ENCODE measurements at regions not wholly inside any gene's neighbourhood (a gene's known extent, or its start where the extent isn't known, plus 50 kb on each side); places are given as distances from the start of the nearest gene placed in this dataset.

- no peak overlapping the region for H3K9ac ChIP-seq (ENCODE audit: low read length)
- no peak overlapping the region for H3K4me3 ChIP-seq (ENCODE audit: low read length)
- no peak overlapping the region for H3K27ac ChIP-seq (ENCODE audit: low read length)
- H3K27me3 ChIP-seq (ENCODE audit: control insufficient read depth, insufficient read depth, low read length): no peaks in the 10 kb centered on the region
- no peaks in the 10 kb centered on the region for H3K4me1 ChIP-seq (ENCODE audit: control insufficient read depth, low read depth, low read length)
- H3K36me3 ChIP-seq (ENCODE audit: control insufficient read depth, low read depth, low read length): no peaks in the 10 kb centered on the region
- H3K9me3 ChIP-seq (ENCODE audit: control insufficient read depth, low read depth, low read length): no peaks in the 10 kb centered on the region
These were observed 103.7 kb upstream of the LHX5 start for GRCh38 chr12:113575386-113575785.

- Histone ChIP-seq H3K36me3 (ENCODE audit: control insufficient read depth, low read depth, low read length) (no peaks in the 10 kb centered on the region), H3K9me3 (ENCODE audit: control insufficient read depth, low read depth, low read length) (no peaks in the 10 kb centered on the region), H3K27ac (ENCODE audit: low read length) (no peak overlapping the region), H3K4me3 (ENCODE audit: low read length) (no peak overlapping the region), H3K27me3 (ENCODE audit: control insufficient read depth, insufficient read depth, low read length) (no peaks in the 10 kb centered on the region), H3K9ac (ENCODE audit: low read length) (no peak overlapping the region), H3K4me1 (ENCODE audit: control insufficient read depth, low read depth, low read length) (no peaks in the 10 kb centered on the region)
These were observed 101.5 kb upstream of the LHX5 start for GRCh38 chr12:113573148-113573547.

- Histone ChIP-seq H3K4me3 (ENCODE audit: low read length) (no peak overlapping the region), H3K9me3 (ENCODE audit: control insufficient read depth, low read depth, low read length) (no peaks in the 10 kb centered on the region), H3K36me3 (ENCODE audit: control insufficient read depth, low read depth, low read length) (no peaks in the 10 kb centered on the region), H3K9ac (ENCODE audit: low read length) (no peak overlapping the region), H3K4me1 (ENCODE audit: control insufficient read depth, low read depth, low read length) (no peaks in the 10 kb centered on the region), H3K27me3 (ENCODE audit: control insufficient read depth, insufficient read depth, low read length) (no peaks in the 10 kb centered on the region), H3K27ac (ENCODE audit: low read length) (no peak overlapping the region)
These were observed 100.0 kb upstream of the LHX5 start for GRCh38 chr12:113571713-113572112.

GRCh38 chr12:113569806-113570205 is 98.1 kb upstream of the LHX5 start:
- Histone ChIP-seq H3K4me3 (ENCODE audit: low read length) (no peak overlapping the region), H3K9ac (ENCODE audit: low read length) (no peak overlapping the region), H3K36me3 (ENCODE audit: control insufficient read depth, low read depth, low read length) (no peaks in the 10 kb centered on the region), H3K27ac (ENCODE audit: low read length) (no peak overlapping the region), H3K27me3 (ENCODE audit: control insufficient read depth, insufficient read depth, low read length) (no peaks in the 10 kb centered on the region), H3K4me1 (ENCODE audit: control insufficient read depth, low read depth, low read length) (peaks cover 4% of the 10 kb centered on the region), H3K9me3 (ENCODE audit: control insufficient read depth, low read depth, low read length) (no peaks in the 10 kb centered on the region)

- H3K9ac ChIP-seq (ENCODE audit: low read length): no peak overlapping the region
- peaks cover 4% of the 10 kb centered on the region for H3K4me1 ChIP-seq (ENCODE audit: control insufficient read depth, low read depth, low read length)
- H3K27me3 ChIP-seq (ENCODE audit: control insufficient read depth, insufficient read depth, low read length): no peaks in the 10 kb centered on the region
- no peak overlapping the region for H3K4me3 ChIP-seq (ENCODE audit: low read length)
- H3K36me3 ChIP-seq (ENCODE audit: control insufficient read depth, low read depth, low read length): no peaks in the 10 kb centered on the region
- H3K9me3 ChIP-seq (ENCODE audit: control insufficient read depth, low read depth, low read length): no peaks in the 10 kb centered on the region
- H3K27ac ChIP-seq (ENCODE audit: low read length): no peak overlapping the region
These were observed 96.3 kb upstream of the LHX5 start for GRCh38 chr12:113568021-113568420.

- Histone ChIP-seq H3K4me1 (ENCODE audit: control insufficient read depth, low read depth, low read length) (peaks cover 4% of the 10 kb centered on the region), H3K9me3 (ENCODE audit: control insufficient read depth, low read depth, low read length) (no peaks in the 10 kb centered on the region), H3K27me3 (ENCODE audit: control insufficient read depth, insufficient read depth, low read length) (no peaks in the 10 kb centered on the region), H3K9ac (ENCODE audit: low read length) (no peak overlapping the region), H3K4me3 (ENCODE audit: low read length) (no peak overlapping the region), H3K27ac (ENCODE audit: low read length) (no peak overlapping the region), H3K36me3 (ENCODE audit: control insufficient read depth, low read depth, low read length) (no peaks in the 10 kb centered on the region)
These were observed 93.7 kb upstream of the LHX5 start for GRCh38 chr12:113565368-113565767.

- Histone ChIP-seq H3K27ac (ENCODE audit: low read length) (no peak overlapping the region), H3K9ac (ENCODE audit: low read length) (no peak overlapping the region), H3K4me3 (ENCODE audit: low read length) (no peak overlapping the region), H3K4me1 (ENCODE audit: control insufficient read depth, low read depth, low read length) (peaks cover 4% of the 10 kb centered on the region), H3K27me3 (ENCODE audit: control insufficient read depth, insufficient read depth, low read length) (no peaks in the 10 kb centered on the region), H3K36me3 (ENCODE audit: control insufficient read depth, low read depth, low read length) (no peaks in the 10 kb centered on the region), H3K9me3 (ENCODE audit: control insufficient read depth, low read depth, low read length) (no peaks in the 10 kb centered on the region)
These were observed 89.6 kb upstream of the LHX5 start for GRCh38 chr12:113561068-113561780.

GRCh38 chr12:113559466-113559865 is 87.8 kb upstream of the LHX5 start:
- Histone ChIP-seq H3K4me1 (ENCODE audit: control insufficient read depth, low read depth, low read length) (no peaks in the 10 kb centered on the region), H3K4me3 (ENCODE audit: low read length) (no peak overlapping the region), H3K36me3 (ENCODE audit: control insufficient read depth, low read depth, low read length) (no peaks in the 10 kb centered on the region), H3K27me3 (ENCODE audit: control insufficient read depth, insufficient read depth, low read length) (no peaks in the 10 kb centered on the region), H3K9ac (ENCODE audit: low read length) (no peak overlapping the region), H3K27ac (ENCODE audit: low read length) (no peak overlapping the region), H3K9me3 (ENCODE audit: control insufficient read depth, low read depth, low read length) (no peaks in the 10 kb centered on the region)

GRCh38 chr12:113555226-113555625 is 83.6 kb upstream of the LHX5 start:
- no peaks in the 10 kb centered on the region for H3K27me3 ChIP-seq (ENCODE audit: control insufficient read depth, insufficient read depth, low read length)
- no peaks in the 10 kb centered on the region for H3K4me1 ChIP-seq (ENCODE audit: control insufficient read depth, low read depth, low read length)
- H3K9ac ChIP-seq (ENCODE audit: low read length): no peak overlapping the region
- H3K4me3 ChIP-seq (ENCODE audit: low read length): no peak overlapping the region
- no peaks in the 10 kb centered on the region for H3K36me3 ChIP-seq (ENCODE audit: control insufficient read depth, low read depth, low read length)
- H3K27ac ChIP-seq (ENCODE audit: low read length): no peak overlapping the region
- H3K9me3 ChIP-seq (ENCODE audit: control insufficient read depth, low read depth, low read length): no peaks in the 10 kb centered on the region

- Histone ChIP-seq H3K4me3 (ENCODE audit: low read length) (no peak overlapping the region), H3K36me3 (ENCODE audit: control insufficient read depth, low read depth, low read length) (no peaks in the 10 kb centered on the region), H3K9ac (ENCODE audit: low read length) (no peak overlapping the region), H3K27me3 (ENCODE audit: control insufficient read depth, insufficient read depth, low read length) (no peaks in the 10 kb centered on the region), H3K4me1 (ENCODE audit: control insufficient read depth, low read depth, low read length) (no peaks in the 10 kb centered on the region), H3K9me3 (ENCODE audit: control insufficient read depth, low read depth, low read length) (no peaks in the 10 kb centered on the region), H3K27ac (ENCODE audit: low read length) (no peak overlapping the region)
These were observed 81.1 kb upstream of the LHX5 start for GRCh38 chr12:113552760-113553159.

GRCh38 chr12:113551563-113551962 is 79.9 kb upstream of the LHX5 start:
- H3K4me3 ChIP-seq (ENCODE audit: low read length): no peak overlapping the region
- no peaks in the 10 kb centered on the region for H3K4me1 ChIP-seq (ENCODE audit: control insufficient read depth, low read depth, low read length)
- H3K9me3 ChIP-seq (ENCODE audit: control insufficient read depth, low read depth, low read length): no peaks in the 10 kb centered on the region
- H3K27ac ChIP-seq (ENCODE audit: low read length): no peak overlapping the region
- H3K27me3 ChIP-seq (ENCODE audit: control insufficient read depth, insufficient read depth, low read length): no peaks in the 10 kb centered on the region
- H3K9ac ChIP-seq (ENCODE audit: low read length): no peak overlapping the region
- H3K36me3 ChIP-seq (ENCODE audit: control insufficient read depth, low read depth, low read length): no peaks in the 10 kb centered on the region

GRCh38 chr12:113548467-113548866 is 76.8 kb upstream of the LHX5 start:
- Histone ChIP-seq H3K36me3 (ENCODE audit: control insufficient read depth, low read depth, low read length) (no peaks in the 10 kb centered on the region), H3K9ac (ENCODE audit: low read length) (no peak overlapping the region), H3K9me3 (ENCODE audit: control insufficient read depth, low read depth, low read length) (no peaks in the 10 kb centered on the region), H3K4me3 (ENCODE audit: low read length) (no peak overlapping the region), H3K4me1 (ENCODE audit: control insufficient read depth, low read depth, low read length) (no peaks in the 10 kb centered on the region), H3K27me3 (ENCODE audit: control insufficient read depth, insufficient read depth, low read length) (no peaks in the 10 kb centered on the region), H3K27ac (ENCODE audit: low read length) (no peak overlapping the region)

Data from iPS-18a (cell line).